ENCODE measurements at regions not wholly inside any gene's neighbourhood (a gene's known extent, or its start where the extent isn't known, plus 50 kb on each side); places are given as distances from the start of the nearest gene placed in this dataset.

DNA sequence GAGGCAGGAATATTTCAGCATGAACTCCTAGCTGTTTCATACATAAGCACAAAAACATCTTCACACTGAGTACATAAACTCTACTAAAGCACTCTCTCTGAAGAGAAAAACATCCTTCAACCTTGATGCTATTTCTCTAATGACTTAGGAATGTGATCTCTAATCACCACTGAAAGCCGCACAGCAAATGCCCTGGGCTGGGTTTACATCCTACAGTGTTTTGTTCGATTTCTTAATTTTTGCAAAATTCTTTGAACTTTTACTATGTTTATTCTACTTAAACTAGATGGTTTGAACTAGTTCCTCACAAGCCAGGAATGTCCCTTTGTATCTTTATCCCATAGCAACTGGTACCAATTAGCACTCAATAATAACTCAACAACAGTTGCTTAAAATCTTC, 130.9 kb upstream of the ABI3BP start:
- Histone ChIP-seq H3K4me3 (no peak overlapping the region), H3K4me1 (peaks cover 27% of the 10 kb centered on the region; the same call in 2 of the 3 replicates), H3K4me2 (no peak overlapping the region), H3K27ac (no peak overlapping the region), H3K9me3 (peaks cover 5% of the 10 kb centered on the region; the same call in 1 of the 3 replicates)
- DNase-seq (ENCODE audit: low read depth in 1 of 2, low spot score in 1 of 2) (no peak), ATAC-seq (no peak), FAIRE-seq (no peak)
- ChIA-PET CTCF (no interaction called here), POLR2A (no interaction called here)
- TF ChIP-seq BHLHE40 (IDR thresholded peaks at IDR 0.05; ENCODE audit: low read depth, low read length) (no peak), CEBPB (IDR thresholded peaks at IDR 0.05) (no peak), EHF (CRISPR knock-in tag; IDR thresholded peaks at IDR 0.05) (no peak), FOSB (CRISPR knock-in tag; IDR thresholded peaks at IDR 0.05) (no peak), HOXB5 (CRISPR knock-in tag; IDR thresholded peaks at IDR 0.05) (no peak), FOXS1 (CRISPR knock-in tag; IDR thresholded peaks at IDR 0.05) (no peak), KDM1A (IDR thresholded peaks at IDR 0.05; ENCODE audit: low read depth) (no peak), HOXA7 (CRISPR knock-in tag; IDR thresholded peaks at IDR 0.05) (no peak)
- TF ChIP-seq, protein P1, sequence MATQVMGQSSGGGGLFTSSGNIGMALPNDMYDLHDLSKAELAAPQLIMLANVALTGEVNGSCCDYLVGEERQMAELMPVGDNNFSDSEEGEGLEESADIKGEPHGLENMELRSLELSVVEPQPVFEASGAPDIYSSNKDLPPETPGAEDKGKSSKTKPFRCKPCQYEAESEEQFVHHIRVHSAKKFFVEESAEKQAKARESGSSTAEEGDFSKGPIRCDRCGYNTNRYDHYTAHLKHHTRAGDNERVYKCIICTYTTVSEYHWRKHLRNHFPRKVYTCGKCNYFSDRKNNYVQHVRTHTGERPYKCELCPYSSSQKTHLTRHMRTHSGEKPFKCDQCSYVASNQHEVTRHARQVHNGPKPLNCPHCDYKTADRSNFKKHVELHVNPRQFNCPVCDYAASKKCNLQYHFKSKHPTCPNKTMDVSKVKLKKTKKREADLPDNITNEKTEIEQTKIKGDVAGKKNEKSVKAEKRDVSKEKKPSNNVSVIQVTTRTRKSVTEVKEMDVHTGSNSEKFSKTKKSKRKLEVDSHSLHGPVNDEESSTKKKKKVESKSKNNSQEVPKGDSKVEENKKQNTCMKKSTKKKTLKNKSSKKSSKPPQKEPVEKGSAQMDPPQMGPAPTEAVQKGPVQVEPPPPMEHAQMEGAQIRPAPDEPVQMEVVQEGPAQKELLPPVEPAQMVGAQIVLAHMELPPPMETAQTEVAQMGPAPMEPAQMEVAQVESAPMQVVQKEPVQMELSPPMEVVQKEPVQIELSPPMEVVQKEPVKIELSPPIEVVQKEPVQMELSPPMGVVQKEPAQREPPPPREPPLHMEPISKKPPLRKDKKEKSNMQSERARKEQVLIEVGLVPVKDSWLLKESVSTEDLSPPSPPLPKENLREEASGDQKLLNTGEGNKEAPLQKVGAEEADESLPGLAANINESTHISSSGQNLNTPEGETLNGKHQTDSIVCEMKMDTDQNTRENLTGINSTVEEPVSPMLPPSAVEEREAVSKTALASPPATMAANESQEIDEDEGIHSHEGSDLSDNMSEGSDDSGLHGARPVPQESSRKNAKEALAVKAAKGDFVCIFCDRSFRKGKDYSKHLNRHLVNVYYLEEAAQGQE (IDR thresholded peaks at IDR 0.05), result no peak
- TF ChIP-seq, protein P2, sequence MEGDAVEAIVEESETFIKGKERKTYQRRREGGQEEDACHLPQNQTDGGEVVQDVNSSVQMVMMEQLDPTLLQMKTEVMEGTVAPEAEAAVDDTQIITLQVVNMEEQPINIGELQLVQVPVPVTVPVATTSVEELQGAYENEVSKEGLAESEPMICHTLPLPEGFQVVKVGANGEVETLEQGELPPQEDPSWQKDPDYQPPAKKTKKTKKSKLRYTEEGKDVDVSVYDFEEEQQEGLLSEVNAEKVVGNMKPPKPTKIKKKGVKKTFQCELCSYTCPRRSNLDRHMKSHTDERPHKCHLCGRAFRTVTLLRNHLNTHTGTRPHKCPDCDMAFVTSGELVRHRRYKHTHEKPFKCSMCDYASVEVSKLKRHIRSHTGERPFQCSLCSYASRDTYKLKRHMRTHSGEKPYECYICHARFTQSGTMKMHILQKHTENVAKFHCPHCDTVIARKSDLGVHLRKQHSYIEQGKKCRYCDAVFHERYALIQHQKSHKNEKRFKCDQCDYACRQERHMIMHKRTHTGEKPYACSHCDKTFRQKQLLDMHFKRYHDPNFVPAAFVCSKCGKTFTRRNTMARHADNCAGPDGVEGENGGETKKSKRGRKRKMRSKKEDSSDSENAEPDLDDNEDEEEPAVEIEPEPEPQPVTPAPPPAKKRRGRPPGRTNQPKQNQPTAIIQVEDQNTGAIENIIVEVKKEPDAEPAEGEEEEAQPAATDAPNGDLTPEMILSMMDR (IDR thresholded peaks at IDR 0.05), result no peak
- TF ChIP-seq, protein P3, sequence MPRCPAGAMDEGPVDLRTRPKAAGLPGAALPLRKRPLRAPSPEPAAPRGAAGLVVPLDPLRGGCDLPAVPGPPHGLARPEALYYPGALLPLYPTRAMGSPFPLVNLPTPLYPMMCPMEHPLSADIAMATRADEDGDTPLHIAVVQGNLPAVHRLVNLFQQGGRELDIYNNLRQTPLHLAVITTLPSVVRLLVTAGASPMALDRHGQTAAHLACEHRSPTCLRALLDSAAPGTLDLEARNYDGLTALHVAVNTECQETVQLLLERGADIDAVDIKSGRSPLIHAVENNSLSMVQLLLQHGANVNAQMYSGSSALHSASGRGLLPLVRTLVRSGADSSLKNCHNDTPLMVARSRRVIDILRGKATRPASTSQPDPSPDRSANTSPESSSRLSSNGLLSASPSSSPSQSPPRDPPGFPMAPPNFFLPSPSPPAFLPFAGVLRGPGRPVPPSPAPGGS (IDR thresholded peaks at IDR 0.05), result no peak
- 40% methylated on average over 2 of the region's 2 CpGs for WGBS (ENCODE audit: missing lambda C conversion rate)

DNA sequence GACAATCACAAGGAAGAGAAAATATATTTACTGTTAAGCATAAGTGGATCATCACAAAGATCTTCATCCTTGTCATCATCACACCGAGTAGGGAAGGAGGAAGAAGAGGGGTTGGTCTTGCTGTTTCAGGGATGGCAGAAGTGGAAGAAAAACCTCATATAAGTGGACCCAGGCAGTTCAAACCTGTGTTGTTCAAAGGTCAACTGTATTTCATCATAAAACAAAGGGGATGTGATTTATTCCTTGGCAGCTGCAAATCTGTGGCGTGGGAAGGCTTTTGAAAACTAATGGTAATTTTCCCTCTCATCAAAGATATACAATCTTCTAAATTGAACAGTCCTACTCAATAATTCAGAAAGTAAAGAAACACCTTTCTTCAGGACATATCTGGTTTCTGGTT, 129.9 kb upstream of the ABI3BP start:
- Histone ChIP-seq H3K9me3 (peaks cover 5% of the 10 kb centered on the region; the same call in 1 of the 3 replicates), H3K4me2 (peak overlapping the region; percentile 50), H3K4me1 (peaks cover 33% of the 10 kb centered on the region; the same call in 2 of the 3 replicates), H3K4me3 (no peak overlapping the region), H3K27ac (peak overlapping the region; percentile 32 to 57; a peak in 4 of 6 replicates)
- POLR2A ChIA-PET, result no interaction called here
- DNase-seq (ENCODE audit: low read depth in 1 of 2, low spot score in 1 of 2) (no peak), FAIRE-seq (no peak), ATAC-seq (no peak)
- no peak for TF ChIP-seq POLR2A (IDR thresholded peaks at IDR 0.05; ENCODE audit: low read length)
- TF ChIP-seq RARB (CRISPR knock-in tag; IDR thresholded peaks at IDR 0.05), result no peak
- TF ChIP-seq MYC (IDR thresholded peaks at IDR 0.05; ENCODE audit: borderline replicate concordance, low read length), result no peak
- TF ChIP-seq FOSL2 (IDR thresholded peaks at IDR 0.05), result no peak
- no peak for TF ChIP-seq FOSL2 (CRISPR knock-in tag; IDR thresholded peaks at IDR 0.05)
- TF ChIP-seq HDAC2 (IDR thresholded peaks at IDR 0.05), result no peak
- TF ChIP-seq CBX2 (IDR thresholded peaks at IDR 0.05; ENCODE audit: borderline replicate concordance, low read depth), result no peak
- TF ChIP-seq, protein P4, sequence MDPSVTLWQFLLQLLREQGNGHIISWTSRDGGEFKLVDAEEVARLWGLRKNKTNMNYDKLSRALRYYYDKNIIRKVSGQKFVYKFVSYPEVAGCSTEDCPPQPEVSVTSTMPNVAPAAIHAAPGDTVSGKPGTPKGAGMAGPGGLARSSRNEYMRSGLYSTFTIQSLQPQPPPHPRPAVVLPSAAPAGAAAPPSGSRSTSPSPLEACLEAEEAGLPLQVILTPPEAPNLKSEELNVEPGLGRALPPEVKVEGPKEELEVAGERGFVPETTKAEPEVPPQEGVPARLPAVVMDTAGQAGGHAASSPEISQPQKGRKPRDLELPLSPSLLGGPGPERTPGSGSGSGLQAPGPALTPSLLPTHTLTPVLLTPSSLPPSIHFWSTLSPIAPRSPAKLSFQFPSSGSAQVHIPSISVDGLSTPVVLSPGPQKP (IDR thresholded peaks at IDR 0.05; ENCODE audit: low read depth, low read length), result no peak
- TF ChIP-seq, protein P5, sequence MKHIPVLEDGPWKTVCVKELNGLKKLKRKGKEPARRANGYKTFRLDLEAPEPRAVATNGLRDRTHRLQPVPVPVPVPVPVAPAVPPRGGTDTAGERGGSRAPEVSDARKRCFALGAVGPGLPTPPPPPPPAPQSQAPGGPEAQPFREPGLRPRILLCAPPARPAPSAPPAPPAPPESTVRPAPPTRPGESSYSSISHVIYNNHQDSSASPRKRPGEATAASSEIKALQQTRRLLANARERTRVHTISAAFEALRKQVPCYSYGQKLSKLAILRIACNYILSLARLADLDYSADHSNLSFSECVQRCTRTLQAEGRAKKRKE (CRISPR knock-in tag; IDR thresholded peaks at IDR 0.05; ENCODE audit: low read depth), result no peak
- TF ChIP-seq HOXB13 (CRISPR knock-in tag; IDR thresholded peaks at IDR 0.05; ENCODE audit: low read depth), result no peak
- TF ChIP-seq POLR2AphosphoS2 (conservative IDR thresholded peaks at IDR 0.05; ENCODE audit: low read length), result no peak
- no peak for TF ChIP-seq EHMT2 (IDR thresholded peaks at IDR 0.05; ENCODE audit: low read depth)
- TF ChIP-seq, protein P6, sequence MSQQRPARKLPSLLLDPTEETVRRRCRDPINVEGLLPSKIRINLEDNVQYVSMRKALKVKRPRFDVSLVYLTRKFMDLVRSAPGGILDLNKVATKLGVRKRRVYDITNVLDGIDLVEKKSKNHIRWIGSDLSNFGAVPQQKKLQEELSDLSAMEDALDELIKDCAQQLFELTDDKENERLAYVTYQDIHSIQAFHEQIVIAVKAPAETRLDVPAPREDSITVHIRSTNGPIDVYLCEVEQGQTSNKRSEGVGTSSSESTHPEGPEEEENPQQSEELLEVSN (IDR thresholded peaks at IDR 0.05; ENCODE audit: borderline replicate concordance, low read depth), result no peak
- WGBS (ENCODE audit: missing lambda C conversion rate), result 43% methylated on average over 2 of the region's 2 CpGs
- CTCF ChIA-PET, result interaction anchor here (0.6 kb wide), 1 partner anchor 91 kb away, joined by 3 read pairs; no protein-coding TSS in a partner anchor
